CD4-positive, alpha-beta T cell treated with Interleukin-2 at 100 ng/mL for 4 hours (primary cell): ENCODE measurements at regions not wholly inside any gene's neighbourhood (a gene's known extent, or its start where the extent isn't known, plus 50 kb on each side); places are given as distances from the start of the nearest gene placed in this dataset.
"Not testable (repeated sequence)": the region's sequence is repeated elsewhere in the genome, so short reads cannot be mapped to it uniquely, and the experiment has no call there.

Source experiments
- DNase-seq: peaks from one replicate; pipeline ENCODE4 v3.0.0-alpha.2; 2020; ENCODE audit warnings: low spot score

- no peak for DNase-seq
Observed at GRCh38 chr5:4019009-4019769, 423.6 kb downstream of the IRX1 start.

- no peak for DNase-seq
Observed at GRCh38 chr5:4019841-4020240, 424.2 kb downstream of the IRX1 start.

GRCh38 chr5:4020400-4020799 is 424.8 kb downstream of the IRX1 start:
- DNase-seq: no peak

- DNase-seq: no peak
Observed at GRCh38 chr5:4022056-4022670, 426.5 kb downstream of the IRX1 start.

- DNase-seq: no peak
Observed at GRCh38 chr5:4023091-4023752, 427.6 kb downstream of the IRX1 start.

GRCh38 chr5:4023753-4024335 is 428.2 kb downstream of the IRX1 start:
- no peak for DNase-seq

GRCh38 chr5:4027088-4027734 is 431.6 kb downstream of the IRX1 start:
- no peak for DNase-seq

- no peak for DNase-seq
Observed at GRCh38 chr5:4028384-4028783, 432.8 kb downstream of the IRX1 start.

GRCh38 chr5:4033546-4033945 is 437.9 kb downstream of the IRX1 start:
- DNase-seq: not testable (repeated sequence)

- no peak for DNase-seq
Observed at GRCh38 chr5:4036861-4037260, 441.2 kb downstream of the IRX1 start.

- DNase-seq: no peak
Observed at GRCh38 chr5:4038994-4039393, 443.4 kb downstream of the IRX1 start.

- no peak for DNase-seq
Observed at GRCh38 chr5:4042311-4042710, 446.7 kb downstream of the IRX1 start.

GRCh38 chr5:4043135-4043534 is 447.5 kb downstream of the IRX1 start:
- no peak for DNase-seq

GRCh38 chr5:4044881-4045280 is 449.2 kb downstream of the IRX1 start:
- no peak for DNase-seq

GRCh38 chr5:4048398-4048797 is 452.8 kb downstream of the IRX1 start:
- DNase-seq: no peak

- no peak for DNase-seq
Observed at GRCh38 chr5:4050203-4050602, 454.6 kb downstream of the IRX1 start.

GRCh38 chr5:4053136-4053535 is 457.5 kb downstream of the IRX1 start:
- no peak for DNase-seq

GRCh38 chr5:4054092-4054491 is 458.5 kb downstream of the IRX1 start:
- DNase-seq: no peak

GRCh38 chr5:4058899-4059298 is 463.3 kb downstream of the IRX1 start:
- DNase-seq: no peak

GRCh38 chr5:4065472-4066320 is 470.1 kb downstream of the IRX1 start:
- DNase-seq: no peak

- DNase-seq: no peak
Observed at GRCh38 chr5:4068171-4068570, 472.5 kb downstream of the IRX1 start.

- DNase-seq: no peak
Observed at GRCh38 chr5:4078544-4078943, 482.9 kb downstream of the IRX1 start.
